ENCODE measurements at regions not wholly inside any gene's neighbourhood (a gene's known extent, or its start where the extent isn't known, plus 50 kb on each side); places are given as distances from the start of the nearest gene placed in this dataset.

- Histone ChIP-seq H3K9ac (ENCODE audit: low read depth, low read length) (no peak overlapping the region), H4K91ac (ENCODE audit: insufficient read depth, low read depth, low read length) (no peak overlapping the region), H3K4ac (ENCODE audit: low read depth, low read length) (no peak overlapping the region), H3K36me3 (ENCODE audit: control insufficient read depth, insufficient read depth, low read length) (no peaks in the 10 kb centered on the region), H3K56ac (ENCODE audit: extremely low read depth, insufficient read depth, low read length) (no peak overlapping the region), H4K5ac (ENCODE audit: low read depth, low read length) (no peak overlapping the region), H2BK20ac (ENCODE audit: low read depth, low read length) (no peak overlapping the region), H2BK15ac (ENCODE audit: low read depth, low read length) (no peak overlapping the region), H2AK9ac (replicated peaks; ENCODE audit: low read depth, low read length, poor library complexity) (no peak overlapping the region), H4K20me1 (ENCODE audit: insufficient read depth, low read length) (no peaks in the 10 kb centered on the region), H3K4me2 (ENCODE audit: low read depth, low read length) (no peak overlapping the region), H2AK5ac (ENCODE audit: low read depth, low read length) (no peak overlapping the region), H3K9me3 (ENCODE audit: control insufficient read depth, insufficient read depth, low read length) (no peaks in the 10 kb centered on the region; the same call in 1 of the 2 replicates), H2AFZ (replicated peaks; ENCODE audit: low read length, poor library complexity) (no peak overlapping the region), H2BK5ac (ENCODE audit: low read depth, low read length, poor library complexity, severe bottlenecking) (no peak overlapping the region), H4K8ac (ENCODE audit: low read depth in 2 of 2, low read length in 2 of 2) (no peak overlapping the region), H3K4me3 (ENCODE audit: insufficient read depth, low read depth, low read length) (no peak overlapping the region), H3K9me1 (ENCODE audit: insufficient read depth, low read length) (no peaks in the 10 kb centered on the region), H2BK120ac (ENCODE audit: low read depth, low read length) (no peak overlapping the region), H3K14ac (replicated peaks; ENCODE audit: low read depth, low read length) (no peak overlapping the region), H3K23ac (ENCODE audit: low read depth, low read length) (no peak overlapping the region), H3K18ac (ENCODE audit: low read depth, low read length) (no peak overlapping the region), H3K27ac (ENCODE audit: insufficient read depth, low read length) (no peak overlapping the region), H3K4me1 (ENCODE audit: control insufficient read depth, insufficient read depth, low read length) (no peaks in the 10 kb centered on the region), H3K79me1 (ENCODE audit: low read depth in 1 of 2, low read length in 2 of 2) (no peaks in the 10 kb centered on the region), H3K27me3 (ENCODE audit: control insufficient read depth, insufficient read depth, low read length) (no peaks in the 10 kb centered on the region)
- intact Hi-C loops (cut with micrococcal nuclease) = loop anchor here (5.0 kb wide), 1 partner anchor 421 kb away; no protein-coding TSS in a partner anchor
- in situ Hi-C loops (cut with MboI; ENCODE audit: low sequenced_read_pairs) = no loop called here
- no TSS peak for BruUV-seq (replicated peaks)
- no peak for DNase-seq
- no CpG with 5 or more reads among the region's 1 CpG for WGBS, 2 experiments (ENCODE audit: extremely low coverage in 2 of 2, insufficient read length in 1 of 2)
- no peak for ATAC-seq (ENCODE audit: low read depth)
- POLR2A ChIA-PET (ENCODE audit: unreplicated experiment) = no interaction called here
- no peak for TF ChIP-seq BHLHE40 (IDR thresholded peaks at IDR 0.05; ENCODE audit: low read depth, low read length)
- no peak for TF ChIP-seq RAD21 (IDR thresholded peaks at IDR 0.05; ENCODE audit: low read length)
- no peak for TF ChIP-seq CHD1 (IDR thresholded peaks at IDR 0.05; ENCODE audit: low read depth, low read length)
- TF ChIP-seq MAFK (IDR thresholded peaks at IDR 0.05; ENCODE audit: low read depth, low read length) = no peak
- no peak for TF ChIP-seq MAZ (IDR thresholded peaks at IDR 0.05; ENCODE audit: borderline replicate concordance, low read depth, low read length)
- no peak for TF ChIP-seq CTCF (conservative IDR thresholded peaks at IDR 0.05; ENCODE audit: low read depth, low read length)
- no peak for TF ChIP-seq FOS (IDR thresholded peaks at IDR 0.05; ENCODE audit: low read depth, low read length)
- no peak for TF ChIP-seq RCOR1 (IDR thresholded peaks at IDR 0.05; ENCODE audit: insufficient replicate concordance, low read length)
- TF ChIP-seq POLR2A (IDR thresholded peaks at IDR 0.05; ENCODE audit: low read depth, low read length) = no peak
- no peak for TF ChIP-seq USF2 (IDR thresholded peaks at IDR 0.05; ENCODE audit: low read depth, low read length)
- no peak for TF ChIP-seq CEBPB (IDR thresholded peaks at IDR 0.05; ENCODE audit: low read depth, low read length)
- no peak for TF ChIP-seq MXI1 (IDR thresholded peaks at IDR 0.05; ENCODE audit: borderline replicate concordance, low read depth, low read length)
- no peak for TF ChIP-seq RFX5 (IDR thresholded peaks at IDR 0.05; ENCODE audit: low read depth, low read length)
- TF ChIP-seq ELK1 (IDR thresholded peaks at IDR 0.05; ENCODE audit: borderline replicate concordance, low read depth, low read length) = no peak
- no peak for TF ChIP-seq SMC3 (IDR thresholded peaks at IDR 0.05; ENCODE audit: low read depth, low read length)
- CTCF ChIA-PET = no interaction called here
- dilution Hi-C loops (cut with HindIII; ENCODE audit: low sequenced_read_pairs, unreplicated experiment) = no loop called here
Measured at GRCh38 chr18:61281431-61281830, 51.8 kb upstream of the CDH20 start.

All from IMR-90 (cell line).